Loucy (cell line): ENCODE measurements at regions not wholly inside any gene's neighbourhood (a gene's known extent, or its start where the extent isn't known, plus 50 kb on each side); places are given as distances from the start of the nearest gene placed in this dataset.
"Not testable (repeated sequence)": the region's sequence is repeated elsewhere in the genome, so short reads cannot be mapped to it uniquely, and the experiment has no call there.

Experiments
- H2AFZ ChIP-seq: fragments of 200-600 bp; sonication (generic); 2 replicates; pipeline ENCODE4 v1.6.0; 2016; ENCODE audit warnings: antibody characterized with exemption, mild to moderate bottlenecking, low read length, moderate library complexity
- H3F3A ChIP-seq: fragments of 200-600 bp; 2 replicates; pipeline ENCODE4 v1.6.0; 2016; ENCODE audit warnings: antibody characterized with exemption, low read depth, mild to moderate bottlenecking
- H3K27me3 ChIP-seq: fragments of 200-600 bp; sonication (generic); 2 replicates; pipeline ENCODE4 v1.6.1; 2014; ENCODE audit warnings: low read length, mild to moderate bottlenecking; ENCODE audit not compliant: insufficient read depth, poor library complexity, severe bottlenecking
- H3K36me3 ChIP-seq: fragments of 200-600 bp; sonication (generic); 2 replicates; pipeline ENCODE4 v1.6.1; 2016; ENCODE audit warnings: low read length; ENCODE audit not compliant: insufficient read depth
- H3K4me1 ChIP-seq: fragments of 200-600 bp; sonication (generic); 2 replicates; pipeline ENCODE4 v1.5.1; 2014; ENCODE audit warnings: low read length, mild to moderate bottlenecking; ENCODE audit not compliant: insufficient read depth, poor library complexity, severe bottlenecking
- H3K4me2 ChIP-seq: fragments of 200-600 bp; sonication (generic); 2 replicates; pipeline ENCODE4 v1.6.0; 2014; ENCODE audit warnings: antibody characterized with exemption, low read length, low read depth, mild to moderate bottlenecking; ENCODE audit not compliant: poor library complexity, severe bottlenecking
- H3K4me3 ChIP-seq: fragments of 200-600 bp; sonication (generic); 2 replicates; pipeline ENCODE4 v1.5.1; 2014; ENCODE audit warnings: low read length, mild to moderate bottlenecking, mixed read lengths; ENCODE audit not compliant: poor library complexity, severe bottlenecking
- H3K79me2 ChIP-seq: fragments of 200-600 bp; sonication (generic); 2 replicates; pipeline ENCODE4 v1.6.1; 2014; ENCODE audit warnings: low read length; ENCODE audit not compliant: insufficient read depth
- H3K9ac ChIP-seq: fragments of 200-600 bp; sonication (generic); 2 replicates; pipeline ENCODE4 v1.6.0; 2014; ENCODE audit warnings: mild to moderate bottlenecking, low read depth, low read length, moderate library complexity; ENCODE audit not compliant: poor library complexity, severe bottlenecking
- H3K9me2 ChIP-seq: fragments of 200-600 bp; sonication (generic); replicated peaks from 2 replicates; pipeline ENCODE4 v1.6.1; 2016; ENCODE audit warnings: low read depth, low read length, mixed read lengths
- H3K9me3 ChIP-seq: fragments of 200-600 bp; sonication (generic); 2 replicates; pipeline ENCODE4 v1.6.1; 2014; ENCODE audit warnings: mild to moderate bottlenecking, antibody characterized with exemption, low read length, low read depth; ENCODE audit not compliant: insufficient read depth
- H4K20me1 ChIP-seq: fragments of 200-600 bp; sonication (generic); 2 replicates; pipeline ENCODE4 v1.6.0; 2014; ENCODE audit warnings: antibody characterized with exemption, low read length, mild to moderate bottlenecking; ENCODE audit not compliant: insufficient read depth, poor library complexity, severe bottlenecking
- EZH2phosphoT487 ChIP-seq: fragments of 200-600 bp; IDR thresholded peaks from 2 replicates; pipeline ENCODE4 v1.6.1; 2018; ENCODE audit warnings: antibody characterized with exemption, mild to moderate bottlenecking, moderate library complexity, borderline replicate concordance
- TF ChIP-seq, protein P1 (sequence below): fragments of 200-600 bp; sonication (generic); conservative IDR thresholded peaks from 2 replicates; pipeline ENCODE4 v1.5.1; 2014; ENCODE audit warnings: mild to moderate bottlenecking, antibody characterized with exemption, low read length

DNA sequence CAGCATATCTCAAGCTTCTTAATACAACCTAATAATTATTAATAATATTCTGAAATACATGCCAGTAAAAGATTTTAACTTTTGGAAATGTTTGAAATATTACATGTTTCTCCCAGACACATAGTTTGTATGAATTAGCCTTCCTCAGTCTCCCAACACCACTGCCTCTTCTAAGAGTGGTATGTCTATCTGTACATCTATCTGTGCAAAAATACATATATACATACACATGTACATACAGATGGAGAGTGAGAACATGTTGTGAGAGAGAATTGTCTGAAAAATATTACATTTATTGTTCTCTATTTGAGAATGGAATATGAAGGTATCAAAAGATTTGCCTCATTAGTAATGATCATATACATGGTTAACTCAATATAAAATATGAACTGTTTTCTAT is 1567.2 kb upstream of the PRR20A start:
- no peak overlapping the region for H3K9ac ChIP-seq
- H4K20me1 ChIP-seq = no peaks in the 10 kb centered on the region
- H3K4me2 ChIP-seq = no peak overlapping the region
- H3K27me3 ChIP-seq = no peaks in the 10 kb centered on the region
- H3K9me3 ChIP-seq = no peaks in the 10 kb centered on the region
- H3K4me1 ChIP-seq = no peaks in the 10 kb centered on the region
- no peaks in the 10 kb centered on the region for H3F3A ChIP-seq
- no peaks in the 10 kb centered on the region for H3K79me2 ChIP-seq
- TF ChIP-seq, protein P1, sequence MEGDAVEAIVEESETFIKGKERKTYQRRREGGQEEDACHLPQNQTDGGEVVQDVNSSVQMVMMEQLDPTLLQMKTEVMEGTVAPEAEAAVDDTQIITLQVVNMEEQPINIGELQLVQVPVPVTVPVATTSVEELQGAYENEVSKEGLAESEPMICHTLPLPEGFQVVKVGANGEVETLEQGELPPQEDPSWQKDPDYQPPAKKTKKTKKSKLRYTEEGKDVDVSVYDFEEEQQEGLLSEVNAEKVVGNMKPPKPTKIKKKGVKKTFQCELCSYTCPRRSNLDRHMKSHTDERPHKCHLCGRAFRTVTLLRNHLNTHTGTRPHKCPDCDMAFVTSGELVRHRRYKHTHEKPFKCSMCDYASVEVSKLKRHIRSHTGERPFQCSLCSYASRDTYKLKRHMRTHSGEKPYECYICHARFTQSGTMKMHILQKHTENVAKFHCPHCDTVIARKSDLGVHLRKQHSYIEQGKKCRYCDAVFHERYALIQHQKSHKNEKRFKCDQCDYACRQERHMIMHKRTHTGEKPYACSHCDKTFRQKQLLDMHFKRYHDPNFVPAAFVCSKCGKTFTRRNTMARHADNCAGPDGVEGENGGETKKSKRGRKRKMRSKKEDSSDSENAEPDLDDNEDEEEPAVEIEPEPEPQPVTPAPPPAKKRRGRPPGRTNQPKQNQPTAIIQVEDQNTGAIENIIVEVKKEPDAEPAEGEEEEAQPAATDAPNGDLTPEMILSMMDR = no peak
- no peak for TF ChIP-seq EZH2phosphoT487
- no peaks in the 10 kb centered on the region for H3K9me2 ChIP-seq
- H3K36me3 ChIP-seq = no peaks in the 10 kb centered on the region
- H2AFZ ChIP-seq = no peak overlapping the region
- no peak overlapping the region for H3K4me3 ChIP-seq

DNA sequence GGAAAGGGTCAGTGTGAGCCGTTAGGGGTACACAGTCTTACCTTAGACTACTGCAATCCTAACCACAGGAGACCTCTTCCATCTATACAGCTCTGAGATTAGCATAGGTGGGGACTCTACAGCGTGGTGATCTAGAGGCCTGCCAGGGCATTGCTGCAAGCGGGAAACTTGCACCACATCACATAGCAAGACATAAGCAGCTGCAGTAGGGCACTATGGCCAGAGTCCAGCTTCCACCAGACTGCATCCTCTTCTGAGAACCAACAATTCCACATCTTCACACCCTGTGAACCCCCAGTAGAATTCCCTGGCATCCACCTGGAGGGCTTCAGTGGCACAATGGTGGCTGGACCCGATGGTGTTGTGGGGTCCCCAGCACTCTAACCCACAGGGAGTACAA is 1564.3 kb upstream of the PRR20A start:
- Histone ChIP-seq H3K79me2 (no peaks in the 10 kb centered on the region), H3K9me3 (no peaks in the 10 kb centered on the region), H3K4me2 (no peak overlapping the region), H3F3A (no peaks in the 10 kb centered on the region), H2AFZ (no peak overlapping the region), H3K9me2 (no peaks in the 10 kb centered on the region), H3K36me3 (no peaks in the 10 kb centered on the region), H3K4me1 (no peaks in the 10 kb centered on the region), H4K20me1 (no peaks in the 10 kb centered on the region), H3K27me3 (no peaks in the 10 kb centered on the region), H3K4me3 (no peak overlapping the region), H3K9ac (no peak overlapping the region)
- TF ChIP-seq EZH2phosphoT487 = no peak
- TF ChIP-seq, protein P1 = no peak

DNA sequence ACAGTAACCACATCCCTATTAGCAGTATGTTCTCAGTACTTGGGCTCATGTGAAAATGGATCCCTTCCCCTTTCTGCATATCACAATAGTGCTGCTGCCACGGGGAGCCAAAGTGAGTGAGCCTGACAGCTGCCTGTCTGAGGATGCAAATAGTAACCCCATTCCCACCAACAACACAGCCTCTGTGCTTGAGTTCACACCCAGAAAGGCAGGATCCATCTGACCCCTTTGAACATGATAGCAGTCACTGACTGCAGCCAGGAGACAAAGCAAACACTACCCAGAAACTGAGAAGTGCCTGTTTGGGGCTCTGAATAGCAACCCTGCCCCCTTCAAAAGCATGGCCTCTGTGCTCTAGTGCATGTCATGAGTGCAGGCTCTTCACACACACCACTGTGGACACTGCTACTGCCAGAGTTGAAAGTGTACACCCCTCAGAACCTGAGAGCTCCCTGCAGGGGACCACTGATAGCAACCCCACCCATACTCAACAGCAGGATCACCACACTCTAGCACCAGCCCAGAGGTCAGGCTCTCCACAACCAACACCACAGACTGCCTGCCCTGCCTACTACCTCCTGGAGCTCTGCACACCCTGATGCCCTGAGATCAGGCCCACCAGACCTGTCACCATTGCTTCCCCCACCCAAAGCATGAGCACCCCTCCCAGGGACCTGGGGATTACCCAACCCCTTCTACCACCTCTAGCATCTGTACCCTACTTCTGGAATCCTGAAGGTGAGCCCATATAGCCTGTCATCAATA is 1563.5 kb upstream of the PRR20A start:
- Histone ChIP-seq H3K9me2 (no peaks in the 10 kb centered on the region), H3K4me2 (no peak overlapping the region), H3K27me3 (no peaks in the 10 kb centered on the region), H3K79me2 (no peaks in the 10 kb centered on the region), H3K4me3 (no peak overlapping the region), H2AFZ (no peak overlapping the region), H3F3A (no peaks in the 10 kb centered on the region), H3K4me1 (no peaks in the 10 kb centered on the region), H3K9ac (no peak overlapping the region), H3K36me3 (no peaks in the 10 kb centered on the region), H3K9me3 (no peaks in the 10 kb centered on the region), H4K20me1 (no peaks in the 10 kb centered on the region)
- no peak for TF ChIP-seq EZH2phosphoT487

DNA sequence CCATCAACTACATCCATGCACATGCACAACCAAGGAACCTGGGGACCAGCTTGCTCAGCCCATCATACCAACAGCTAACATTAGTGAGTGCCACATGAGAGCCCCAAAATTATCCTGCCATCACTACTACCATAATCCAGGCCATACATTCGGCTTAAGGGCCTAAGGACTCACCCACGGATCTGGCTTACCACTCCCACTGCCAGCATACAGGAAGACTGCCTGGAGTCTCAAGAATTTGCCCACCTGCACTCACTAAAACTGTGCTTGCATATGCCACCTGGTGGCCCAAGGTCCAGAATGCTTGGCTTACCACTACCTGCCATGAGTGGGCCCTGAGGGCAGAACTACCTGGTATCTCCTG is 1562.9 kb upstream of the PRR20A start:
- no peak overlapping the region for H2AFZ ChIP-seq
- H3K79me2 ChIP-seq = no peaks in the 10 kb centered on the region
- H3K4me2 ChIP-seq = no peak overlapping the region
- H3K9ac ChIP-seq = no peak overlapping the region
- H3F3A ChIP-seq = no peaks in the 10 kb centered on the region
- no peaks in the 10 kb centered on the region for H3K4me1 ChIP-seq
- H3K27me3 ChIP-seq = no peaks in the 10 kb centered on the region
- TF ChIP-seq, protein P1 = no peak
- no peak for TF ChIP-seq EZH2phosphoT487
- H3K9me3 ChIP-seq = no peaks in the 10 kb centered on the region
- no peaks in the 10 kb centered on the region for H4K20me1 ChIP-seq
- H3K9me2 ChIP-seq = no peaks in the 10 kb centered on the region
- no peak overlapping the region for H3K4me3 ChIP-seq
- no peaks in the 10 kb centered on the region for H3K36me3 ChIP-seq

DNA sequence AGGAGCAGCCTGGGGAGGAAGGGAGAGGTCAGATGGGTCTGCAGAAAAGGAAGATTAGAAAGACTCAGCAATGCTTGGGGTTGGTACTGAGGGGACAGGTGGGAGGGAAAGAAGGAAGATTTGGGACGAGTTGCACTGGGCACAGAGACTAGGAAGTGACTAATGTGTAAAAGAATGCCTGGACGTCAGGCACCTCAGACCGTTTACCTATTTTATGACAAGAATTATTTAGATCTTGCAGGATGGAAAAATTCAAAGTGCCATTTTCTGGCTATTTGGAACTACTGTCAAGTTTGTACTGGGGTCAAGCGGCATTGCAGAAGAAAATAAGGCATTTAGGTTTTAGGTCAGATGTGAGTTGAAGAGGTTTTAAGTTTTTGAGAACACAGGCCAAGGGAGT is 1558.4 kb upstream of the PRR20A start:
- not testable (repeated sequence) for H3K9ac ChIP-seq, H3K36me3 ChIP-seq, H2AFZ ChIP-seq, H3K4me3 ChIP-seq, H3K4me2 ChIP-seq, H4K20me1 ChIP-seq, H3K9me3 ChIP-seq, H3K9me2 ChIP-seq, H3K4me1 ChIP-seq, H3K79me2 ChIP-seq, H3K27me3 ChIP-seq, H3F3A ChIP-seq
